Mucosa of descending colon (tissue), 3 donors: ENCODE measurements at regions not wholly inside any gene's neighbourhood (a gene's known extent, or its start where the extent isn't known, plus 50 kb on each side); places are given as distances from the start of the nearest gene placed in this dataset.

Experiments
- ATAC-seq: fragments of 200-7000 bp; cut with Tn5 transposase; one replicate; pipeline ENCODE4 v1.9.1; 2020; ENCODE audit warnings: mild to moderate bottlenecking, moderate library complexity
- DNase-seq, 3 donors: peaks; one replicate each; pipeline ENCODE4 v3.0.0-alpha.2; 2020
- H3K36me3 ChIP-seq: fragments of 200-600 bp; one replicate; pipeline ENCODE4 v1.8.0; 2021; ENCODE audit warnings: low read depth, mild to moderate bottlenecking
- H3K4me1 ChIP-seq: fragments of 200-600 bp; one replicate; pipeline ENCODE4 v1.8.0; 2021; ENCODE audit warnings: low read depth, mild to moderate bottlenecking
- H3K4me3 ChIP-seq: fragments of 200-600 bp; one replicate; pipeline ENCODE4 v1.8.0; 2021; ENCODE audit warnings: mild to moderate bottlenecking
- H3K9me3 ChIP-seq: fragments of 200-600 bp; one replicate; pipeline ENCODE4 v1.8.0; 2021; ENCODE audit warnings: mild to moderate bottlenecking
- intact Hi-C, 2 donors: fragments of 100-400 bp; cut with DNase I in 1 of 2; cut with micrococcal nuclease in 1 of 2; formaldehyde crosslinking; loops; one replicate each; pipeline versions ENCODE4 v1.11.0 to v1.11.1; 2022; cut with DNase I, micrococcal nuclease
- TF ChIP-seq, protein P1 (sequence below): fragments of 200-600 bp; IDR thresholded peaks from one replicate; pipeline ENCODE4 v1.8.0; 2022; ENCODE audit warnings: antibody characterized with exemption, mild to moderate bottlenecking
- donor health status: DM: no; HTN: no; CAD: no; lungs with moderate emphysema.
- donor health status: DM: no; HTN: no; CAD: no.
- donor health status: DM: no; HTN: yes; CAD: no.

DNA sequence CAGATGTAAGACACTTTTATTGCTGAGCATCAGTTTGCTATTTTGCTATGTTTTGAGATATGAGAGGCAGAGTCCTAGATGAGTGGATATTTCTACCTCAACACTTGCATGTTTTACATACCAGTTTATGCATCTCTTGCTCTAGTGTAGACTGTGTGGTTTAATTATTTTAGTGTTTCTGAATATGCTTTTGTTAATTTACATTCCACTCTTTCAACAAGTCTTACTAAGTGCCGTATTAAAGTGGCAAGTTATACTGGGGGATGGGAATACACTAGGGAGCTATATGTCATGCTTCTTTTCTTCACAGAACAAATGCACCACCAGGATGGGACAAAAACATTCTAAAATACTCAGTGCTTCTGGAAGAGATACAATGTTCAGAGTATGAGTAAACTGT is 507.7 kb upstream of the PRMT6 start:
- Histone ChIP-seq H3K4me1 (no peaks in the 10 kb centered on the region), H3K4me3 (no peak overlapping the region), H3K36me3 (no peaks in the 10 kb centered on the region), H3K9me3 (peaks cover 10% of the 10 kb centered on the region)
- ATAC-seq (no peak), DNase-seq (no peak)
- TF ChIP-seq, protein P1, sequence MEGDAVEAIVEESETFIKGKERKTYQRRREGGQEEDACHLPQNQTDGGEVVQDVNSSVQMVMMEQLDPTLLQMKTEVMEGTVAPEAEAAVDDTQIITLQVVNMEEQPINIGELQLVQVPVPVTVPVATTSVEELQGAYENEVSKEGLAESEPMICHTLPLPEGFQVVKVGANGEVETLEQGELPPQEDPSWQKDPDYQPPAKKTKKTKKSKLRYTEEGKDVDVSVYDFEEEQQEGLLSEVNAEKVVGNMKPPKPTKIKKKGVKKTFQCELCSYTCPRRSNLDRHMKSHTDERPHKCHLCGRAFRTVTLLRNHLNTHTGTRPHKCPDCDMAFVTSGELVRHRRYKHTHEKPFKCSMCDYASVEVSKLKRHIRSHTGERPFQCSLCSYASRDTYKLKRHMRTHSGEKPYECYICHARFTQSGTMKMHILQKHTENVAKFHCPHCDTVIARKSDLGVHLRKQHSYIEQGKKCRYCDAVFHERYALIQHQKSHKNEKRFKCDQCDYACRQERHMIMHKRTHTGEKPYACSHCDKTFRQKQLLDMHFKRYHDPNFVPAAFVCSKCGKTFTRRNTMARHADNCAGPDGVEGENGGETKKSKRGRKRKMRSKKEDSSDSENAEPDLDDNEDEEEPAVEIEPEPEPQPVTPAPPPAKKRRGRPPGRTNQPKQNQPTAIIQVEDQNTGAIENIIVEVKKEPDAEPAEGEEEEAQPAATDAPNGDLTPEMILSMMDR: no peak
- intact Hi-C loops: no loop called here

DNA sequence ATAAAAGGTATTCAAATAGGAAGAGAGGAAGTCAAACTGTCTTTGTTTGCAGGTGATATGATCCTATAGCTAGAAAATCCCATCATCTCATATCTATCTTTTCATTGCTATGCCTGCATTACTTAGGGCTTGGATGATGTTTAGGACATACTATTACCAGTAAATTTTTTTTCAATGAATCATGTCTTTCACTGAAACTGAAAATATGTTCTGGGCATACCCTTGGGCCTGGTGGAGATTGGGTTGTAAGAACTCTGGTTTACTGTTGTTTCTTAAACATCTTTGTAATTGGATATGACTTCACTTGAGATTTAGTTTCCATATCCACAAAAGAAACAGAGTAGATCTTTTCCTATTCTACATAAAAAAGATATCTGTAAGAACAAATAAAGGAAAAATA is 502.2 kb upstream of the PRMT6 start:
- ATAC-seq (no peak), DNase-seq (no peak)
- intact Hi-C loops: no loop called here
- Histone ChIP-seq H3K4me1 (no peaks in the 10 kb centered on the region), H3K36me3 (no peaks in the 10 kb centered on the region), H3K4me3 (no peak overlapping the region), H3K9me3 (peaks cover 5% of the 10 kb centered on the region)
- TF ChIP-seq, protein P1: no peak

GRCh38 chr1:106555571-106555970 is 500.9 kb upstream of the PRMT6 start:
- ATAC-seq: no peak
- DNase-seq: no peak
- H3K4me3 ChIP-seq: no peak overlapping the region
- intact Hi-C loops: no loop called here
- TF ChIP-seq, protein P1: no peak
- H3K9me3 ChIP-seq: peaks cover 7% of the 10 kb centered on the region
- H3K4me1 ChIP-seq: no peaks in the 10 kb centered on the region
- no peaks in the 10 kb centered on the region for H3K36me3 ChIP-seq

GRCh38 chr1:106564192-106564591 is 492.3 kb upstream of the PRMT6 start:
- no peak for ATAC-seq
- no peak overlapping the region for H3K4me3 ChIP-seq
- TF ChIP-seq, protein P1: no peak

DNA sequence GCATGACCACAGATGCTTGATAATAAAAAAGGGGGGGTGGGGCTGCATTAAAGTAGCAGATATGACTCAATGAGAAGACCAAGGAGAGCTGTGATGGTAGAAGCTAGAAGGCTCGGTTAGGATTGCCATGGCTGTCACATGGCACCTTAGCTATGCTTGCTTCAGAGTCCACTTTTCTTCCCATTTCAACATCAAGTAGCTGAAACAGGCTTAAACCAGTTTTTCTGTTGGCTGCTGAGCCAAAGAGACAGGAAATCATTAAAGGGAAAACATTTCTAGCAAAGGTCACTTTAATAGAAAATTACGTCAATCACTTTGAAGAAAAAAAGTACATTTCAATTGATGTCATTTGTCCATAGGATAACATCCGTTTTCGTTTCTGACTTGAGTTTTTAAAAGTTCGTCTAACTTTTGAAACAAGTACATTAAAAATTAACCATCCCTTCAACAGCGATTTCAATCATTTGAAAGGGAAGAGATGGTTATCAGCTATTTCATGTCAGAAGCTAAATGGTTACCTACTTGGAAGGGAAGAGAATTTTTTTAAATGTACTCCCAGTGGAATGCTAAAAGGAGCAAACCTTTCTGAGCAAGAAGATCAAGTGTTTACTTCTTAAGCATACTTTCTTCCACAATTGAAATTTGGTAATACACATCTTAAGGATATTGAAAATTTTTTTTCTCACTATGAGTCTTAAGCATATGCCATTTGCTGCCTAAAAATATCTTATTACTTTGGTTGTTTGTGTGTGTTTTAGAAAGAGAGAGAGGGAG is 488.1 kb upstream of the PRMT6 start:
- intact Hi-C loops: no loop called here
- H3K9me3 ChIP-seq: no peaks in the 10 kb centered on the region
- TF ChIP-seq, protein P1: no peak
- no peaks in the 10 kb centered on the region for H3K36me3 ChIP-seq
- ATAC-seq: no peak
- no peak overlapping the region for H3K4me3 ChIP-seq
- DNase-seq: no peak
- H3K4me1 ChIP-seq: no peaks in the 10 kb centered on the region

More at GRCh38 chr1:106564192-106564591, 492.3 kb upstream of the PRMT6 start:
- Histone ChIP-seq H3K9me3 (peaks cover 2% of the 10 kb centered on the region), H3K36me3 (no peaks in the 10 kb centered on the region), H3K4me1 (no peaks in the 10 kb centered on the region)
- intact Hi-C loops: no loop called here
- DNase-seq: no peak
